H1 (cell line): ENCODE measurements at regions not wholly inside any gene's neighbourhood (a gene's known extent, or its start where the extent isn't known, plus 50 kb on each side); places are given as distances from the start of the nearest gene placed in this dataset.
A peak's percentile ranks its signal among the peaks of the same experiment; 100 is the strongest.

Experiments used
- CTCF ChIA-PET: fragments of 300-600 bp; sonication (Branson Sonifier 250); formaldehyde crosslinking; loops from one replicate; lab custom pipeline; 2021; ENCODE audit not compliant: partially characterized antibody; lab: Charles Lee
- POLR2A ChIA-PET: fragments of 300-600 bp; sonication (Branson Sonifier 250); formaldehyde crosslinking; loops from one replicate; lab custom pipeline; 2021; ENCODE audit warnings: inconsistent platforms; ENCODE audit not compliant: partially characterized antibody; lab: Charles Lee
- DNase-seq, 2 experiments: peaks; one replicate each; pipeline versions ENCODE4 v3.0.0 to v3.0.0-alpha.2; 2010 to 2022; ENCODE audit warnings: low spot score in 2 of 2, low read depth in 1 of 2, mixed read lengths in 1 of 2
- FAIRE-seq: peaks from 2 replicates; lab custom pipeline; 2011; peaks lifted over from hg19 to GRCh38; lab: Jason Lieb, UNC
- H2AFZ ChIP-seq: 2 replicates; pipeline ENCODE4 v1.8.1; 2012; ENCODE audit warnings: low read length, inconsistent platforms
- H2AK5ac ChIP-seq: 2 replicates; pipeline ENCODE4 v1.6.1; 2013; ENCODE audit warnings: low read depth, low read length
- H2BK120ac ChIP-seq: replicated peaks from 2 replicates; pipeline ENCODE3; 2013; ENCODE audit warnings: low read depth, low read length, inconsistent platforms
- H2BK12ac ChIP-seq: 2 replicates; pipeline ENCODE4 v1.6.1; 2013; ENCODE audit warnings: low read depth, low read length
- H2BK15ac ChIP-seq: 2 replicates; pipeline ENCODE4 v1.6.1; 2013; ENCODE audit warnings: low read length
- H2BK20ac ChIP-seq: 2 replicates; pipeline ENCODE4 v1.6.1; 2013; ENCODE audit warnings: low read length
- H2BK5ac ChIP-seq: 2 replicates; pipeline ENCODE4 v1.6.1; 2013; ENCODE audit warnings: low read depth, low read length
- H3K14ac ChIP-seq: 2 replicates; pipeline ENCODE4 v1.6.1; 2013; ENCODE audit warnings: inconsistent platforms; ENCODE audit not compliant: insufficient read length
- H3K18ac ChIP-seq: 2 replicates; pipeline ENCODE4 v1.6.1; 2013; ENCODE audit warnings: low read length; ENCODE audit errors: extremely low read depth
- H3K23ac ChIP-seq: 2 replicates; pipeline ENCODE4 v1.6.1; 2013; ENCODE audit warnings: inconsistent platforms; ENCODE audit not compliant: insufficient read length
- H3K23me2 ChIP-seq: 2 replicates; pipeline ENCODE4 v1.6.1; 2013; ENCODE audit warnings: low read depth, low read length
- H3K27ac ChIP-seq: 2 replicates; pipeline ENCODE4 v1.6.1; 2011; ENCODE audit warnings: low read depth, low read length, inconsistent platforms
- H3K27me3 ChIP-seq, 4 experiments: replicated peaks in 1 of 4; 1 replicate in 1 of 4; 2 replicates in 3 of 4; pipeline versions ENCODE4 v1.6.1 to v1.8.1; 2011 to 2013; ENCODE audit warnings: low read length in 3 of 4, mild to moderate bottlenecking in 3 of 4, inconsistent platforms in 2 of 4, mixed read lengths in 2 of 4, moderate library complexity in 1 of 4; ENCODE audit not compliant: control insufficient read depth in 3 of 4, insufficient read depth in 3 of 4; ENCODE audit errors: extremely low read depth in 1 of 4
- H3K36me3 ChIP-seq, 4 experiments: 2 replicates each; pipeline versions ENCODE4 v1.6.1 to v1.8.1; 2011 to 2013; ENCODE audit warnings: mild to moderate bottlenecking in 4 of 4, low read length in 3 of 4, moderate library complexity in 2 of 4, control low read depth in 1 of 4, inconsistent platforms in 1 of 4; ENCODE audit not compliant: insufficient read depth in 4 of 4, control insufficient read depth in 2 of 4
- H3K4ac ChIP-seq: replicated peaks from 2 replicates; pipeline ENCODE3; 2013; ENCODE audit warnings: low read length, low read depth, mixed read lengths, inconsistent platforms; ENCODE audit not compliant: insufficient read length
- H3K4me1 ChIP-seq, 4 experiments: replicated peaks in 1 of 4; 1 replicate in 1 of 4; 2 replicates in 3 of 4; pipeline versions ENCODE4 v1.6.1 to v1.8.1; 2011 to 2013; ENCODE audit warnings: low read length in 3 of 4, inconsistent platforms in 2 of 4, mixed read lengths in 1 of 4; ENCODE audit not compliant: insufficient read depth in 4 of 4, control insufficient read depth in 3 of 4
- H3K4me2 ChIP-seq, 2 experiments: 2 replicates each; pipeline versions ENCODE4 v1.6.1 to v1.8.1; 2011 to 2013; ENCODE audit warnings: low read depth in 2 of 2, low read length in 2 of 2, control low read depth in 1 of 2, inconsistent platforms in 1 of 2, mild to moderate bottlenecking in 1 of 2; ENCODE audit not compliant: insufficient read depth in 1 of 2
- H3K4me3 ChIP-seq, 4 experiments: fragments of 200-600, 300-600 bp in 1 of 4; sonication (generic), shearing (Covaris generic), sonication (Bioruptor Twin) in 1 of 4; 2 replicates each; pipeline versions ENCODE4 v1.5.1 to v1.8.1; 2011 to 2016; ENCODE audit warnings: low read length in 4 of 4, low read depth in 3 of 4, control low read depth in 2 of 4, inconsistent platforms in 2 of 4, mild to moderate bottlenecking in 2 of 4, mixed read lengths in 1 of 4, moderate library complexity in 1 of 4; ENCODE audit not compliant: insufficient read depth in 2 of 4; ENCODE audit errors: extremely low read depth in 1 of 4
- H3K56ac ChIP-seq: replicated peaks from 2 replicates; pipeline ENCODE3; 2013; ENCODE audit warnings: low read depth, mild to moderate bottlenecking, mixed read lengths, low read length, inconsistent platforms; ENCODE audit not compliant: insufficient read length
- H3K79me1 ChIP-seq: 2 replicates; pipeline ENCODE4 v1.6.1; 2013; ENCODE audit warnings: low read depth, low read length, control low read depth
- H3K79me2 ChIP-seq, 2 experiments: 2 replicates each; pipeline versions ENCODE4 v1.6.1 to v1.8.1; 2012 to 2013; ENCODE audit warnings: low read length in 2 of 2, mild to moderate bottlenecking in 2 of 2, inconsistent platforms in 1 of 2; ENCODE audit not compliant: insufficient read depth in 2 of 2, control insufficient read depth in 1 of 2
- H3K9ac ChIP-seq, 4 experiments: replicated peaks in 1 of 4; 1 replicate in 1 of 4; 2 replicates in 3 of 4; pipeline versions ENCODE4 v1.6.1 to v1.8.1; 2011 to 2013; ENCODE audit warnings: low read depth in 3 of 4, low read length in 3 of 4, control low read depth in 2 of 4, mild to moderate bottlenecking in 2 of 4, moderate library complexity in 2 of 4, inconsistent platforms in 1 of 4; ENCODE audit errors: extremely low read depth in 1 of 4
- H3K9me3 ChIP-seq, 2 experiments: 2 replicates each; pipeline versions ENCODE4 v1.6.1 to v1.8.1; 2012 to 2013; ENCODE audit warnings: mild to moderate bottlenecking in 2 of 2, moderate library complexity in 2 of 2, control low read depth in 1 of 2, inconsistent platforms in 1 of 2, low read depth in 1 of 2, low read length in 1 of 2, mixed read lengths in 1 of 2; ENCODE audit not compliant: insufficient read depth in 2 of 2
- H4K20me1 ChIP-seq, 2 experiments: replicated peaks in 1 of 2; 2 replicates each; pipeline versions ENCODE3 to v1.8.1; 2011 to 2013; ENCODE audit warnings: inconsistent platforms in 2 of 2, low read length in 2 of 2, mild to moderate bottlenecking in 1 of 2; ENCODE audit not compliant: insufficient read depth in 2 of 2, control insufficient read depth in 1 of 2
- H4K5ac ChIP-seq: 2 replicates; pipeline ENCODE4 v1.6.1; 2013; ENCODE audit warnings: low read length, low read depth, mixed read lengths, inconsistent platforms; ENCODE audit not compliant: insufficient read length
- H4K8ac ChIP-seq: 2 replicates; pipeline ENCODE4 v1.8.0; 2013; ENCODE audit warnings: mild to moderate bottlenecking, moderate library complexity, low read length, inconsistent platforms; ENCODE audit not compliant: insufficient read depth; ENCODE audit errors: extremely low read depth
- H4K91ac ChIP-seq: replicated peaks from 2 replicates; pipeline ENCODE3; 2013; ENCODE audit warnings: low read length, mixed read lengths, inconsistent platforms; ENCODE audit not compliant: insufficient read length
- BCL11A ChIP-seq, 2 experiments: IDR thresholded peaks; one replicate each; pipeline ENCODE4 v1.6.1; 2011; ENCODE audit warnings: low read depth in 2 of 2, low read length in 2 of 2, mild to moderate bottlenecking in 2 of 2
- CBX5 ChIP-seq: fragments of 300-800, 300-1000 bp; sonication (generic); IDR thresholded peaks from 2 replicates; pipeline ENCODE4 v1.7.1; 2016; ENCODE audit warnings: antibody characterized with exemption, low read length, low read depth
- CBX8 ChIP-seq: fragments of 300-800, 300-1000 bp; sonication (generic); IDR thresholded peaks from 2 replicates; pipeline ENCODE4 v1.7.1; 2016; ENCODE audit warnings: low read depth, low read length, borderline replicate concordance
- CHD2 ChIP-seq: IDR thresholded peaks from 2 replicates; pipeline ENCODE4 v1.6.1; 2012; ENCODE audit warnings: low read length, improper control_type of control experiment
- RNF2 ChIP-seq: fragments of 200-900, 300-1000 bp; sonication (generic); IDR thresholded peaks from 2 replicates; pipeline ENCODE4 v1.7.1; 2016; ENCODE audit warnings: borderline replicate concordance, low read depth, mild to moderate bottlenecking, antibody characterized with exemption, low read length; ENCODE audit not compliant: poor library complexity, severe bottlenecking; ENCODE audit errors: missing control alignments
- SIN3A ChIP-seq, 2 experiments: IDR thresholded peaks in 1 of 2; conservative IDR thresholded peaks in 1 of 2; 2 replicates each; pipeline ENCODE4 v1.6.1; 2011 to 2012; ENCODE audit warnings: low read length in 2 of 2, improper control_type of control experiment in 1 of 2, low read depth in 1 of 2, mild to moderate bottlenecking in 1 of 2
- SIX5 ChIP-seq: IDR thresholded peaks from 2 replicates; pipeline ENCODE4 v1.6.1; 2011; ENCODE audit warnings: mild to moderate bottlenecking, low read depth, low read length
- SUZ12 ChIP-seq: fragments of 200-600 bp; sonication (generic); IDR thresholded peaks from 2 replicates; pipeline ENCODE4 v1.6.1; 2012; ENCODE audit warnings: mild to moderate bottlenecking, inconsistent platforms, low read length, moderate library complexity, mixed read lengths
- TCF12 ChIP-seq: IDR thresholded peaks from 2 replicates; pipeline ENCODE4 v1.6.1; 2011; ENCODE audit warnings: low read depth, mild to moderate bottlenecking, low read length
- TEAD4 ChIP-seq: IDR thresholded peaks from 2 replicates; pipeline ENCODE4 v1.6.1; 2012; ENCODE audit warnings: low read depth, low read length, inconsistent platforms, mixed read lengths
- YY1 ChIP-seq: IDR thresholded peaks from 2 replicates; pipeline ENCODE4 v1.6.1; 2011; ENCODE audit warnings: low read depth, mild to moderate bottlenecking, low read length
- ZNF274 ChIP-seq: IDR thresholded peaks from 2 replicates; pipeline ENCODE4 v1.7.0; 2012; ENCODE audit warnings: low read length, borderline replicate concordance; ENCODE audit errors: extremely low read depth
- WGBS, 2 experiments: shearing (Covaris generic) in 1 of 2; methylation state at CpG; one replicate each; pipeline versions ENCODE4 v1.1.6 to v1.1.7; 2013 to 2015; ENCODE audit warnings: low lambda C conversion rate in 2 of 2, mixed read lengths in 2 of 2, inconsistent platforms in 1 of 2, low coverage in 1 of 2, missing lambda C conversion rate in 1 of 2; ENCODE audit not compliant: insufficient replicate concordance in 2 of 2, insufficient coverage in 1 of 2, insufficient read length in 1 of 2; ENCODE audit errors: extremely low coverage in 1 of 2, missing lambda C conversion rate in 1 of 2; 5-methylcytosine and 5-hydroxymethylcytosine counted together
- TF ChIP-seq, protein P1 (sequence below): IDR thresholded peaks from 2 replicates; pipeline ENCODE4 v1.6.1; 2012; ENCODE audit warnings: inconsistent platforms

GRCh38 chr17:34840750-34841149 is 120.5 kb downstream of the CCT6B start:
- no peak for TF ChIP-seq YY1
- TF ChIP-seq RNF2: no peak
- TF ChIP-seq TCF12: no peak
- TF ChIP-seq ZNF274: no peak
- TF ChIP-seq TEAD4: no peak
- no peak for TF ChIP-seq CBX5
- TF ChIP-seq, protein P1, sequence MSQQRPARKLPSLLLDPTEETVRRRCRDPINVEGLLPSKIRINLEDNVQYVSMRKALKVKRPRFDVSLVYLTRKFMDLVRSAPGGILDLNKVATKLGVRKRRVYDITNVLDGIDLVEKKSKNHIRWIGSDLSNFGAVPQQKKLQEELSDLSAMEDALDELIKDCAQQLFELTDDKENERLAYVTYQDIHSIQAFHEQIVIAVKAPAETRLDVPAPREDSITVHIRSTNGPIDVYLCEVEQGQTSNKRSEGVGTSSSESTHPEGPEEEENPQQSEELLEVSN: no peak
- no peak for TF ChIP-seq SIN3A (conservative IDR thresholded peaks at IDR 0.05 in 1 of 2, IDR thresholded peaks at IDR 0.05 in 1 of 2; ENCODE audit: low read depth in 1 of 2, low read length in 2 of 2)
- TF ChIP-seq SIX5: no peak
- TF ChIP-seq CBX8: no peak
- TF ChIP-seq CHD2: no peak
- no peak for TF ChIP-seq SUZ12
- no peak for TF ChIP-seq BCL11A (IDR thresholded peaks at IDR 0.05; ENCODE audit: low read depth in 2 of 2, low read length in 2 of 2)
- no peaks in the 10 kb centered on the region for H3K23me2 ChIP-seq
- no peak overlapping the region for H4K5ac ChIP-seq
- H4K91ac ChIP-seq: peak overlapping the region; percentile 54
- no peak overlapping the region for H2BK120ac ChIP-seq
- CTCF ChIA-PET: interaction anchor here (0.7 to 2.0 kb wide), 7 partner anchors 9 to 421 kb away, joined by 3 to 12 read pairs (median 5); no protein-coding TSS in a partner anchor
- H2BK12ac ChIP-seq: peak overlapping the region; percentile 86; the same call in 1 of the 2 replicates
- H3K27me3 ChIP-seq: no peaks in the 10 kb centered on the region
- no peak overlapping the region for H3K9ac ChIP-seq
- no peak overlapping the region; a peak in 1 of 4 replicates for H3K4me2 ChIP-seq
- H2BK5ac ChIP-seq: peak overlapping the region; percentile 49; the same call in 1 of the 2 replicates
- DNase-seq (peak in 1 of 2 experiments; percentile 48), FAIRE-seq (no peak)
- H3K4ac ChIP-seq: no peak overlapping the region
- H3K27ac ChIP-seq: no peak overlapping the region
- H2AFZ ChIP-seq: no peak overlapping the region
- peaks cover 0 to 7% (median 4%) of the 10 kb centered on the region in 4 experiments; a peak in 4 of 7 replicates for H3K4me1 ChIP-seq
- peak overlapping the region; percentile 83; the same call in 1 of the 2 replicates for H2AK5ac ChIP-seq
- POLR2A ChIA-PET: interaction anchor here (0.7 to 2.0 kb wide), 2 partner anchors 11 to 18 kb away, joined by 3 to 7 read pairs; no protein-coding TSS in a partner anchor
- H3K9me3 ChIP-seq: no peaks in the 10 kb centered on the region
- no peak overlapping the region for H3K23ac ChIP-seq
- 0 out of 2 replicates have a peak overlapping the region, but pooled peaks have one; percentile 68 for H2BK20ac ChIP-seq
- no peak overlapping the region for H3K18ac ChIP-seq
- H3K36me3 ChIP-seq: no peaks in the 10 kb centered on the region; a peak in 1 of 8 replicates
- H3K79me1 ChIP-seq: no peaks in the 10 kb centered on the region
- no peaks in the 10 kb centered on the region for H3K79me2 ChIP-seq
- H2BK15ac ChIP-seq: peak overlapping the region; percentile 40; the same call in 1 of the 2 replicates
- H4K20me1 ChIP-seq: no peaks in the 10 kb centered on the region
- no peak overlapping the region for H3K56ac ChIP-seq
- 67% methylated on average over 4 of the region's 4 CpGs; no CpG with 5 or more reads in 1 of the 2 experiments for WGBS, 2 experiments
- H3K14ac ChIP-seq: no peak overlapping the region
- H3K4me3 ChIP-seq: no peak overlapping the region
- no peak overlapping the region for H4K8ac ChIP-seq
